ENCODE measurements at regions not wholly inside any gene's neighbourhood (a gene's known extent, or its start where the extent isn't known, plus 50 kb on each side); places are given as distances from the start of the nearest gene placed in this dataset.

DNA sequence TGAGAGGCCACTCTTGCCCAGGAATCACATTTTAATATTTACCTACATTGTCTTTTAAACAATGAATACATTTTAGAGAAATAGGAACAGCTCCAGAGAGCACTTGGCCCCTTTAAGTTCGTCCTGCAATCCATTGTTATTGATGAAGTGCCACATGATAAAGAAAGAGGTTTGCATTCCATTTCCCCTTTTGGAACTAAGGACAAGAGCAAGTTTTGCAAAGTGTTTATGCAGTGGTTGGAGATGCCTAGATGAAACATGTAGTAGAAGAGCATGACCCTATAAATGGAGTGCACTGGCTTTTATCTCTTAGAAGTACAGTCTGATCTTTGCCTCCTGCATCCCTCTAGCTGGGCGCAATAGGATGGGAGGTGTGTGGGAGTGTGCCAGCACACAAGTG is 118.7 kb upstream of the CNTNAP5 start:
- H3K4me1 ChIP-seq, result no peaks in the 10 kb centered on the region
- no peak for DNase-seq
- TF ChIP-seq CTCF (IDR thresholded peaks at IDR 0.05), result no peak
- intact Hi-C loops (cut with DNase I), result no loop called here
- H3K9me3 ChIP-seq, result no peaks in the 10 kb centered on the region
- ATAC-seq, result no peak
- H3K4me3 ChIP-seq, result no peak overlapping the region
- no peak overlapping the region for H3K27ac ChIP-seq
- no peaks in the 10 kb centered on the region for H3K27me3 ChIP-seq
- no peaks in the 10 kb centered on the region for H3K36me3 ChIP-seq

DNA sequence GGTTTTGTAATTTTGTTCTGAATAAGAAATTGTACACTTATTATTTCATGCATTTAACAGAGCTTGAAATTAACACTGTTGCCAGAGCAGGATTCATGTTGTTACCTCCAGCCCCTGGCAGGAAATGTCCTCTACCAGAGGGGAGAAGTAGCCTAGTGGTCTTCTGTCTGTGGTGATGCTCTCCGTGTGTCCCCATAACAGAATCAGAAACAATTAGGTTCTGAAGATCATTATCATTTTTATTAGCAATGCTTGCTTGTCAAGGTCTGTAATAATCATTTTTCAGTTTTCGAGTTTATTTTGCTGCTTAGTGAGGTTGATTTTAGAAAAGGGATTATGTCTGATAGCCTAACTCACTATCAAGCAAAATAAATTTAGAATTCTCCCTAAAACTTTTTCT is 116.6 kb upstream of the CNTNAP5 start:
- no peaks in the 10 kb centered on the region for H3K27me3 ChIP-seq
- TF ChIP-seq CTCF (IDR thresholded peaks at IDR 0.05), result no peak
- H3K36me3 ChIP-seq, result no peaks in the 10 kb centered on the region
- intact Hi-C loops (cut with DNase I), result no loop called here
- H3K9me3 ChIP-seq, result no peaks in the 10 kb centered on the region
- no peak overlapping the region for H3K27ac ChIP-seq
- H3K4me1 ChIP-seq, result no peaks in the 10 kb centered on the region
- no peak overlapping the region for H3K4me3 ChIP-seq
- no peak for ATAC-seq
- DNase-seq, result no peak

- no peak overlapping the region for H3K4me3 ChIP-seq
- no peak overlapping the region for H3K27ac ChIP-seq
- ATAC-seq (no peak), DNase-seq (no peak)
- TF ChIP-seq CTCF (IDR thresholded peaks at IDR 0.05), result no peak
- H3K4me1 ChIP-seq, result no peaks in the 10 kb centered on the region
- no peaks in the 10 kb centered on the region for H3K27me3 ChIP-seq
- H3K9me3 ChIP-seq, result no peaks in the 10 kb centered on the region
- intact Hi-C loops (cut with DNase I), result no loop called here
- H3K36me3 ChIP-seq, result no peaks in the 10 kb centered on the region
Observed at GRCh38 chr2:123912171-123912570, 112.9 kb upstream of the CNTNAP5 start.

- no peak overlapping the region for H3K27ac ChIP-seq
- no peak overlapping the region for H3K4me3 ChIP-seq
- no peaks in the 10 kb centered on the region for H3K36me3 ChIP-seq
- no peaks in the 10 kb centered on the region for H3K9me3 ChIP-seq
- DNase-seq (no peak), ATAC-seq (no peak)
- H3K4me1 ChIP-seq, result no peaks in the 10 kb centered on the region
- no peaks in the 10 kb centered on the region for H3K27me3 ChIP-seq
- intact Hi-C loops (cut with DNase I), result no loop called here
- TF ChIP-seq CTCF (IDR thresholded peaks at IDR 0.05), result no peak
Observed at GRCh38 chr2:123913143-123913735, 111.8 kb upstream of the CNTNAP5 start.

DNA sequence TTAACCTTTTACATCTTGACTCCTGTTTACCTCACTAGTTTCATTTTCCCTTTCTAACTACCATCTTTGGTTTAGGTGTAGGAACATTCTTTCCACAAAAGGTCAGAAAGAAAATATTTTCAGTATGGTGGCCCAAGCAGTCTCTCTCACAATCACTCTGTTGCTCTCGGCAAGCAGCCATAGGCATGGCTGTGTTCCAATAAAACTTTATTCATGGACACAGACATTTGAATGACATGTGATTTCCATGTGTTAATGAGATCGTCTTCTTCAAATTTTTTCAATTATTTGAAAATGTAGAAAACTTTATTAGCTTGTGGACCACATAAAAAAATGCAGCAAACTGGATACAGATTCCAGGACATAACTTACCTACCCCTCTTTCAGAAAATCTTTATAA is 109.7 kb upstream of the CNTNAP5 start:
- H3K36me3 ChIP-seq, result no peaks in the 10 kb centered on the region
- H3K4me1 ChIP-seq, result no peaks in the 10 kb centered on the region
- no peaks in the 10 kb centered on the region for H3K9me3 ChIP-seq
- no peak for DNase-seq
- H3K27me3 ChIP-seq, result no peaks in the 10 kb centered on the region
- no peak for TF ChIP-seq CTCF (IDR thresholded peaks at IDR 0.05)
- no peak overlapping the region for H3K4me3 ChIP-seq
- intact Hi-C loops (cut with DNase I), result no loop called here
- no peak overlapping the region for H3K27ac ChIP-seq
- ATAC-seq, result no peak

DNA sequence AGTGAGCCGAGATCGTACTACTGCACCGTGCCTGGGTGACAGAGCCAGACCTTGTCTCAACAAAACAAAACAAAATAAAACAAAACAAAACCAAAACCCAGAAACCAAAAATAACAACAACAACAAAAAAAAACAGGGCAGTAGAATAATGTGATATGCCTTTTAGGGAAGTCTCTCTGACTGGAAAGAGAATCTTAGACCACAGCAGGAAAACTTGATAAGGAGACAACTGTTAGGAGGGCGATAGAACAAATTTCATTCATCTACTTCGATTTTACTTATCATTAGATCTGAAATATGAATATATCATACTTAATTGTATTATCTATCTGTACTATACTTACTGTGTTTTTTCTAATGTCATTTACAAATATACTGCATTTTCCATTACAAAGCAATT is 109.0 kb upstream of the CNTNAP5 start:
- Histone ChIP-seq H3K27ac (no peak overlapping the region), H3K27me3 (no peaks in the 10 kb centered on the region), H3K4me1 (no peaks in the 10 kb centered on the region), H3K9me3 (no peaks in the 10 kb centered on the region), H3K4me3 (no peak overlapping the region), H3K36me3 (no peaks in the 10 kb centered on the region)
- TF ChIP-seq CTCF (IDR thresholded peaks at IDR 0.05), result no peak
- no peak for DNase-seq
- intact Hi-C loops (cut with DNase I), result no loop called here
- no peak for ATAC-seq
